Neuronal stem cell (in vitro differentiated cells): ENCODE measurements at regions not wholly inside any gene's neighbourhood (a gene's known extent, or its start where the extent isn't known, plus 50 kb on each side); places are given as distances from the start of the nearest gene placed in this dataset.

Experiments
- DNase-seq: peaks from one replicate; pipeline ENCODE4 v3.0.0-alpha.2; 2013; ENCODE audit warnings: low spot score
- H2AFZ ChIP-seq: one replicate; pipeline ENCODE4 v1.6.1; 2013; ENCODE audit warnings: mild to moderate bottlenecking, low read length, inconsistent platforms
- H2AK5ac ChIP-seq: 2 replicates; pipeline ENCODE4 v1.6.1; 2013; ENCODE audit warnings: low read depth, mild to moderate bottlenecking, inconsistent platforms, low read length, moderate library complexity, mixed read lengths
- H2BK120ac ChIP-seq: 2 replicates; pipeline ENCODE4 v1.6.1; 2013; ENCODE audit warnings: low read depth, mild to moderate bottlenecking, inconsistent platforms, low read length, moderate library complexity, mixed read lengths
- H2BK12ac ChIP-seq: one replicate; pipeline ENCODE4 v1.6.1; 2013; ENCODE audit warnings: low read length, inconsistent platforms
- H2BK15ac ChIP-seq: 2 replicates; pipeline ENCODE4 v1.6.1; 2013; ENCODE audit warnings: mild to moderate bottlenecking, low read length, inconsistent platforms, mixed read lengths
- H2BK5ac ChIP-seq: one replicate; pipeline ENCODE4 v1.6.1; 2013; ENCODE audit warnings: inconsistent platforms, mild to moderate bottlenecking, low read length, moderate library complexity
- H3K14ac ChIP-seq: one replicate; pipeline ENCODE4 v1.6.1; 2013; ENCODE audit warnings: low read length, inconsistent platforms
- H3K18ac ChIP-seq: 2 replicates; pipeline ENCODE4 v1.6.1; 2013; ENCODE audit warnings: low read length, inconsistent platforms
- H3K23ac ChIP-seq: 2 replicates; pipeline ENCODE4 v1.6.1; 2013; ENCODE audit warnings: low read depth, mild to moderate bottlenecking, mixed read lengths, low read length, inconsistent platforms; ENCODE audit not compliant: poor library complexity
- H3K27ac ChIP-seq: replicated peaks from 3 replicates; pipeline ENCODE4 v1.5.1; 2013; ENCODE audit warnings: low read length, inconsistent platforms
- H3K27me3 ChIP-seq, 3 experiments: 2 replicates each; pipeline ENCODE4 v1.6.1; 2013; ENCODE audit warnings: low read length in 3 of 3, mild to moderate bottlenecking in 2 of 3, inconsistent platforms in 1 of 3, low read depth in 1 of 3, mixed read lengths in 1 of 3, moderate library complexity in 1 of 3; ENCODE audit not compliant: control insufficient read depth in 3 of 3, insufficient read depth in 3 of 3
- H3K36me3 ChIP-seq, 2 donors: replicated peaks in 1 of 2; 2 replicates each; pipeline ENCODE4 v1.6.1; 2013; ENCODE audit warnings: low read length in 2 of 2; ENCODE audit not compliant: control insufficient read depth in 2 of 2, insufficient read depth in 2 of 2
- H3K4ac ChIP-seq: 2 replicates; pipeline ENCODE4 v1.6.1; 2013; ENCODE audit warnings: inconsistent platforms, mild to moderate bottlenecking, low read length, moderate library complexity
- H3K4me1 ChIP-seq, 2 donors: 1 replicate in 1 of 2; 2 replicates in 1 of 2; pipeline ENCODE4 v1.6.1; 2013; ENCODE audit warnings: low read length in 2 of 2, low read depth in 1 of 2; ENCODE audit not compliant: control insufficient read depth in 2 of 2, insufficient read depth in 1 of 2
- H3K4me2 ChIP-seq: one replicate; pipeline ENCODE4 v1.6.1; 2013; ENCODE audit warnings: mild to moderate bottlenecking, low read length, inconsistent platforms; ENCODE audit not compliant: insufficient read depth, poor library complexity, severe bottlenecking
- H3K4me3 ChIP-seq, 2 donors: 2 replicates each; pipeline ENCODE4 v1.5.1; 2013; ENCODE audit warnings: low read length in 2 of 2, mild to moderate bottlenecking in 2 of 2, inconsistent platforms in 1 of 2, moderate library complexity in 1 of 2
- H3K79me1 ChIP-seq: one replicate; pipeline ENCODE4 v1.6.1; 2013; ENCODE audit warnings: low read depth, mild to moderate bottlenecking, inconsistent platforms, low read length, moderate library complexity
- H3K9ac ChIP-seq: one replicate; pipeline ENCODE4 v1.6.1; 2013; ENCODE audit warnings: mild to moderate bottlenecking, low read depth, low read length, inconsistent platforms; ENCODE audit not compliant: poor library complexity
- H3K9me3 ChIP-seq, 2 donors: replicated peaks in 1 of 2; 2 replicates each; pipeline versions ENCODE3 to v1.6.1; 2013; ENCODE audit warnings: low read length in 2 of 2, mild to moderate bottlenecking in 2 of 2, inconsistent platforms in 1 of 2, low read depth in 1 of 2, mixed read lengths in 1 of 2, moderate library complexity in 1 of 2; ENCODE audit not compliant: control insufficient read depth in 2 of 2, insufficient read depth in 1 of 2
- H4K8ac ChIP-seq: one replicate; pipeline ENCODE4 v1.6.1; 2013; ENCODE audit warnings: low read depth, mild to moderate bottlenecking, inconsistent platforms, low read length, moderate library complexity
- H4K91ac ChIP-seq: one replicate; pipeline ENCODE4 v1.6.1; 2013; ENCODE audit warnings: low read length, low read depth, mild to moderate bottlenecking, inconsistent platforms; ENCODE audit not compliant: poor library complexity
- WGBS, 2 donors: extraction: QIAGEN DNeasy Blood & Tissue Kit; methylation state at CpG; one replicate each; pipeline ENCODE4 v1.1.7; 2013; ENCODE audit warnings: missing lambda C conversion rate in 2 of 2, mixed read lengths in 1 of 2; ENCODE audit not compliant: insufficient read length in 2 of 2, insufficient replicate concordance in 1 of 2; ENCODE audit errors: extremely low coverage in 2 of 2; 5-methylcytosine and 5-hydroxymethylcytosine counted together

GRCh38 chr6:164336455-164336854 is 921.9 kb downstream of the QKI start:
- no peaks in the 10 kb centered on the region for H3K79me1 ChIP-seq
- no peak overlapping the region for H3K27ac ChIP-seq
- no peak overlapping the region for H2BK5ac ChIP-seq
- H2AK5ac ChIP-seq: no peak overlapping the region
- H2BK120ac ChIP-seq: no peak overlapping the region
- no CpG with 5 or more reads among the region's 2 CpGs for WGBS, 2 donors
- H3K4ac ChIP-seq: no peak overlapping the region
- H2BK15ac ChIP-seq: peak overlapping the region; percentile 96
- no peak overlapping the region for H2BK12ac ChIP-seq
- H3K4me3 ChIP-seq: no peak overlapping the region
- H3K4me2 ChIP-seq: no peak overlapping the region
- H3K9me3 ChIP-seq: peaks cover 0 to 16% of the 10 kb centered on the region in 2 donors
- no peak overlapping the region for H4K91ac ChIP-seq
- H3K23ac ChIP-seq: no peak overlapping the region
- H3K4me1 ChIP-seq: peaks cover 0 to 2% of the 10 kb centered on the region in 2 donors
- H3K14ac ChIP-seq: no peak overlapping the region
- no peaks in the 10 kb centered on the region for H3K27me3 ChIP-seq
- no peak overlapping the region for H2AFZ ChIP-seq
- no peaks in the 10 kb centered on the region for H3K36me3 ChIP-seq
- no peak for DNase-seq
- no peak overlapping the region for H4K8ac ChIP-seq
- no peak overlapping the region for H3K18ac ChIP-seq
- H3K9ac ChIP-seq: no peak overlapping the region

DNA sequence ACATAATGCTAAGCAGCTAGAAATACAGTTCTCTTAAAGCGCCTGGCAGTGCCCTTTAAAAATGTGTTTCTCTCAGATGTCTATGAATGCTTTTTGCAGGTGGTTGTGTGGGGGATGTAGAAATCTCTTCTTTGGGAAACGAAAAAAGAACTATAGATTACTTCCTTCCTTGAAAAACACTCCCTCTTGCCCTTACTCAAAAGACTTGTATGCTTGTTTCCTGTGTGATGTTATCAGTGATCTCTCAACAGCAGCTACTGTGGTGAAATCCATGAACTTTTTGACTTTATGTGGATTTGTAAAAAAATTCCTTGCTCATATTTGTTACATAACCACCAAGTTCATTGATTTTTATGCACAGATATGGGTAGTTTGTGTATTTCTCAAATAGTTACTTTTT is 916.5 kb downstream of the QKI start:
- Histone ChIP-seq H3K18ac (no peak overlapping the region), H3K27me3 (no peaks in the 10 kb centered on the region), H3K79me1 (no peaks in the 10 kb centered on the region), H2BK120ac (no peak overlapping the region), H3K27ac (no peak overlapping the region), H2BK12ac (no peak overlapping the region), H4K91ac (no peak overlapping the region), H2AK5ac (no peak overlapping the region), H3K9me3 (peaks cover 0 to 4% of the 10 kb centered on the region in 2 donors), H3K36me3 (no peaks in the 10 kb centered on the region), H4K8ac (no peak overlapping the region), H3K9ac (no peak overlapping the region), H2AFZ (peak overlapping the region; percentile 70), H3K4me1 (peaks cover 3 to 10% of the 10 kb centered on the region in 2 donors), H3K4me2 (no peak overlapping the region), H3K4me3 (no peak overlapping the region), H3K23ac (no peak overlapping the region), H2BK15ac (no peak overlapping the region), H2BK5ac (no peak overlapping the region), H3K14ac (no peak overlapping the region), H3K4ac (no peak overlapping the region)
- no CpG with 5 or more reads among the region's 2 CpGs for WGBS, 2 donors
- DNase-seq: no peak

- H4K91ac ChIP-seq: no peak overlapping the region
- no peak overlapping the region for H3K27ac ChIP-seq
- WGBS, 2 donors: no CpG with 5 or more reads among the region's 1 CpG
- no peak overlapping the region for H3K4me2 ChIP-seq
- H3K4me3 ChIP-seq: no peak overlapping the region
- no peak overlapping the region for H2BK15ac ChIP-seq
- no peak overlapping the region for H3K23ac ChIP-seq
- no peak overlapping the region for H2BK5ac ChIP-seq
- no peak overlapping the region for H3K9ac ChIP-seq
- DNase-seq: no peak
- H3K9me3 ChIP-seq: peaks cover 0 to 4% of the 10 kb centered on the region in 2 donors
- no peak overlapping the region for H3K18ac ChIP-seq
- H3K79me1 ChIP-seq: no peaks in the 10 kb centered on the region
- no peak overlapping the region for H2BK120ac ChIP-seq
- H3K4ac ChIP-seq: no peak overlapping the region
- H3K14ac ChIP-seq: no peak overlapping the region
- peaks cover 3 to 10% of the 10 kb centered on the region in 2 donors for H3K4me1 ChIP-seq
- no peaks in the 10 kb centered on the region for H3K27me3 ChIP-seq
- no peak overlapping the region for H2AFZ ChIP-seq
- no peak overlapping the region for H2AK5ac ChIP-seq
- no peaks in the 10 kb centered on the region for H3K36me3 ChIP-seq
- no peak overlapping the region for H2BK12ac ChIP-seq
- H4K8ac ChIP-seq: no peak overlapping the region
Observed at GRCh38 chr6:164325168-164325567, 910.6 kb downstream of the QKI start.

- no peaks in the 10 kb centered on the region for H3K27me3 ChIP-seq
- WGBS, 2 donors: no CpG with 5 or more reads among the region's 4 CpGs
- no peak overlapping the region for H2BK12ac ChIP-seq
- no peaks in the 10 kb centered on the region for H3K36me3 ChIP-seq
- no peaks in the 10 kb centered on the region for H3K79me1 ChIP-seq
- no peak overlapping the region for H2BK5ac ChIP-seq
- no peak overlapping the region for H2AK5ac ChIP-seq
- H3K4me3 ChIP-seq: no peak overlapping the region
- no peak overlapping the region for H2AFZ ChIP-seq
- no peak overlapping the region for H3K14ac ChIP-seq
- H3K4ac ChIP-seq: no peak overlapping the region
- peaks cover 0 to 4% of the 10 kb centered on the region in 2 donors for H3K9me3 ChIP-seq
- H4K91ac ChIP-seq: no peak overlapping the region
- H3K27ac ChIP-seq: no peak overlapping the region
- DNase-seq: no peak
- H4K8ac ChIP-seq: no peak overlapping the region
- H2BK15ac ChIP-seq: no peak overlapping the region
- H3K18ac ChIP-seq: no peak overlapping the region
- peaks cover 0 to 3% of the 10 kb centered on the region in 2 donors for H3K4me1 ChIP-seq
- H3K9ac ChIP-seq: no peak overlapping the region
- no peak overlapping the region for H3K4me2 ChIP-seq
- no peak overlapping the region for H2BK120ac ChIP-seq
- H3K23ac ChIP-seq: no peak overlapping the region
Observed at GRCh38 chr6:164322533-164322932, 908.0 kb downstream of the QKI start.
